ENCODE measurements at regions not wholly inside any gene's neighbourhood (a gene's known extent, or its start where the extent isn't known, plus 50 kb on each side); places are given as distances from the start of the nearest gene placed in this dataset.

- H3K27me3 Mint-ChIP-seq (ENCODE audit: low read depth, unreplicated experiment) = peaks cover 2% of the 10 kb centered on the region
- Histone ChIP-seq H3K4me1 (ENCODE audit: insufficient read depth, low read length) (no peaks in the 10 kb centered on the region), H3K79me2 (ENCODE audit: insufficient read depth, low read length) (no peaks in the 10 kb centered on the region), H3K36me3 (ENCODE audit: insufficient read depth, low read length) (no peaks in the 10 kb centered on the region), H4K20me1 (ENCODE audit: insufficient read depth, low read length) (no peaks in the 10 kb centered on the region), H2AFZ (ENCODE audit: low read depth, low read length) (no peak overlapping the region), H3K4me2 (ENCODE audit: low read length) (no peak overlapping the region), H3K9me3 (ENCODE audit: insufficient read depth, low read depth, low read length) (no peaks in the 10 kb centered on the region), H3K27me3 (ENCODE audit: insufficient read depth, low read length) (no peaks in the 10 kb centered on the region), H3K27ac (ENCODE audit: low read depth, low read length) (no peak overlapping the region), H3K4me3 (ENCODE audit: insufficient read depth, low read depth, low read length) (no peak overlapping the region), H3K9ac (ENCODE audit: low read length) (no peak overlapping the region)
- no peak overlapping the region for H3K4me3 Mint-ChIP-seq (ENCODE audit: unreplicated experiment)
- DNase-seq (ENCODE audit: low read depth) (no peak), FAIRE-seq (no peak)
- H3K36me3 Mint-ChIP-seq (ENCODE audit: low read depth, unreplicated experiment) = no peaks in the 10 kb centered on the region
- TF ChIP-seq EZH2 (IDR thresholded peaks at IDR 0.05; ENCODE audit: insufficient read depth, low read length) (no peak), CTCF (IDR thresholded peaks at IDR 0.05; ENCODE audit: insufficient read depth, low read depth, low read length) (no peak)
- no peaks in the 10 kb centered on the region for H3K9me3 Mint-ChIP-seq (ENCODE audit: unreplicated experiment)
- no peaks in the 10 kb centered on the region for H3K4me1 Mint-ChIP-seq (ENCODE audit: low read depth, unreplicated experiment)
- no peak overlapping the region for H3K27ac Mint-ChIP-seq (ENCODE audit: unreplicated experiment)
Measured at GRCh38 chr16:79468121-79468552, 132.4 kb downstream of the MAF start.

- no peak for FAIRE-seq
- Histone ChIP-seq H3K27me3 (ENCODE audit: insufficient read depth, low read length) (no peaks in the 10 kb centered on the region), H3K4me3 (ENCODE audit: insufficient read depth, low read depth, low read length) (no peak overlapping the region), H3K36me3 (ENCODE audit: insufficient read depth, low read length) (no peaks in the 10 kb centered on the region), H4K20me1 (ENCODE audit: insufficient read depth, low read length) (no peaks in the 10 kb centered on the region), H3K4me1 (ENCODE audit: insufficient read depth, low read length) (no peaks in the 10 kb centered on the region), H3K27ac (ENCODE audit: low read depth, low read length) (no peak overlapping the region), H3K9ac (ENCODE audit: low read length) (no peak overlapping the region), H2AFZ (ENCODE audit: low read depth, low read length) (no peak overlapping the region), H3K9me3 (ENCODE audit: insufficient read depth, low read depth, low read length) (no peaks in the 10 kb centered on the region), H3K4me2 (ENCODE audit: low read length) (no peak overlapping the region), H3K79me2 (ENCODE audit: insufficient read depth, low read length) (no peaks in the 10 kb centered on the region)
- H3K27ac Mint-ChIP-seq (ENCODE audit: unreplicated experiment) = no peak overlapping the region
- TF ChIP-seq CTCF (IDR thresholded peaks at IDR 0.05; ENCODE audit: insufficient read depth, low read depth, low read length) (no peak), EZH2 (IDR thresholded peaks at IDR 0.05; ENCODE audit: insufficient read depth, low read length) (no peak)
- DNase-seq (ENCODE audit: low read depth) = no peak
- no peaks in the 10 kb centered on the region for H3K4me1 Mint-ChIP-seq (ENCODE audit: low read depth, unreplicated experiment)
- H3K4me3 Mint-ChIP-seq (ENCODE audit: unreplicated experiment) = no peak overlapping the region
- H3K9me3 Mint-ChIP-seq (ENCODE audit: unreplicated experiment) = no peaks in the 10 kb centered on the region
- no peaks in the 10 kb centered on the region for H3K36me3 Mint-ChIP-seq (ENCODE audit: low read depth, unreplicated experiment)
- peaks cover 7% of the 10 kb centered on the region for H3K27me3 Mint-ChIP-seq (ENCODE audit: low read depth, unreplicated experiment)
Measured at GRCh38 chr16:79466111-79466510, 134.4 kb downstream of the MAF start.

DNA sequence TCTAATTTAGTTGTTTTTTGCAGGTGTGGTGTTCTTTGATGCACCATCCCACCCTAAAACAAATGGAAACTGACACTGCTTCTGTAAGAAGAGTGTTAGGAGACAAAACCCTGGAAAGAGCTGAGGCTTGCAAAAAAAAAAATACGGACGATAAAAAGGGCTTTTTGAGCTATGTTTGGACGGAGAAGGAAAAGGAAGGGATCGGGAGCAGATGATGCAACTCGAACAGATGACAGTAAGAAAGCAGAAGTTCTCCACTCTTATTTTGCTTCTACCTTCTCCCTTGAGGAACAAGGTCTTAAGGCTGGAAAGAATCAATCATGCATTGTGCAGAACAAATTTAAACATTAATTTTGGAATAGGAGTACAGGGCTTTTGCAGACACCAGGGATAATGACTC, 136.7 kb downstream of the MAF start:
- no peaks in the 10 kb centered on the region for H3K36me3 Mint-ChIP-seq (ENCODE audit: low read depth, unreplicated experiment)
- H3K4me3 Mint-ChIP-seq (ENCODE audit: unreplicated experiment) = no peak overlapping the region
- H3K4me1 Mint-ChIP-seq (ENCODE audit: low read depth, unreplicated experiment) = no peaks in the 10 kb centered on the region
- H3K9ac ChIP-seq (ENCODE audit: low read length) = no peak overlapping the region
- peaks cover 9% of the 10 kb centered on the region for H3K27me3 Mint-ChIP-seq (ENCODE audit: low read depth, unreplicated experiment)
- no peaks in the 10 kb centered on the region for H3K36me3 ChIP-seq (ENCODE audit: insufficient read depth, low read length)
- no peaks in the 10 kb centered on the region for H3K27me3 ChIP-seq (ENCODE audit: insufficient read depth, low read length)
- H3K79me2 ChIP-seq (ENCODE audit: insufficient read depth, low read length) = no peaks in the 10 kb centered on the region
- DNase-seq (ENCODE audit: low read depth) (no peak), FAIRE-seq (no peak)
- no peak overlapping the region for H3K27ac Mint-ChIP-seq (ENCODE audit: unreplicated experiment)
- H4K20me1 ChIP-seq (ENCODE audit: insufficient read depth, low read length) = no peaks in the 10 kb centered on the region
- H3K27ac ChIP-seq (ENCODE audit: low read depth, low read length) = no peak overlapping the region
- no peak overlapping the region for H2AFZ ChIP-seq (ENCODE audit: low read depth, low read length)
- no peaks in the 10 kb centered on the region for H3K4me1 ChIP-seq (ENCODE audit: insufficient read depth, low read length)
- no peak overlapping the region for H3K4me2 ChIP-seq (ENCODE audit: low read length)
- no peaks in the 10 kb centered on the region for H3K9me3 Mint-ChIP-seq (ENCODE audit: unreplicated experiment)
- H3K9me3 ChIP-seq (ENCODE audit: insufficient read depth, low read depth, low read length) = no peaks in the 10 kb centered on the region
- TF ChIP-seq CTCF (IDR thresholded peaks at IDR 0.05; ENCODE audit: insufficient read depth, low read depth, low read length) (no peak), EZH2 (IDR thresholded peaks at IDR 0.05; ENCODE audit: insufficient read depth, low read length) (no peak)
- no peak overlapping the region for H3K4me3 ChIP-seq (ENCODE audit: insufficient read depth, low read depth, low read length)
